HG03571 (cell line): ENCODE measurements at regions not wholly inside any gene's neighbourhood (a gene's known extent, or its start where the extent isn't known, plus 50 kb on each side); places are given as distances from the start of the nearest gene placed in this dataset.

Experiments
- ATAC-seq: cut with Tn5 transposase; IDR thresholded peaks from one replicate; pipeline ENCODE4 v1.9.1; 2021; ENCODE audit not compliant: unreplicated experiment

GRCh38 chr11:92382311-92382710 lies 157.7 kb downstream of the FAT3 start:
- no peak for ATAC-seq

- no peak for ATAC-seq
These were observed 158.8 kb downstream of the FAT3 start for GRCh38 chr11:92383430-92383829.

DNA sequence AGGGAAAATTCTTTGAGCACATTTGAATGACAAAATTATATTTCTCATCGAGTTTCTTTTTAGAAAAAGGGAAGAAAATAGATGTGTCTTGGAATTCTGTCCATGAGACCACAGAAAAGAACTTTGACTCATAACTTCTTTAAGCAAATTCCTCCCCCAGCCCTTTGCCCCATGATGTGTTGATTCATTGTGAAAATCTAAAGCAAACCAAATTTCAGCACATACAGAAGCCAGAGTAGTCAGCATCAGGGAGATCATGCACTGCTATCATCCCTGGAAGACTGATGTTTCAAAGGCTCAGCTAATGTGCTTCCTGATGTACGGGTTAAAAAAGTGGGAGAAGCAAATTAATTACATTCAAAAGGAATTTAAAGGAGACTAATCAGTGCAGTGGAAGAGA lies 159.7 kb downstream of the FAT3 start:
- no peak for ATAC-seq

DNA sequence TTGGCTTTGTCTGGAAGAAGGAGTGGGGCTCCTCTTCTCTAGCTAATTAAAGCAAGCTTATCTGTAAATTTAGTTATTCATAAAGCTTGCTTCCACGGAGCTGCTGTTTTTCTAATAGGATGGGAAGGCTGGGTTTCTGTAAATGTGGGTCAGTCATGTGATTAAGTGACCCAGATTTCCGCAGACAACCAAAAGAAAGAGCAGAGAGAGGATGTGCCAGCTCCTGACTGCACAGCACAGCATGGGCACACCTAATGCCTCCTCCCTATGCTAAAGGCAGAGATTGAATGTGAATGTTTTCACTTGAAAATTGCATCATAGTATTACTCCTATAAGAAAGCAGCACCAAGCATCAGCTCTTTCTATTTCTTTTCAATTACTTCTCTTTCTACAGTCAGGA lies 160.2 kb downstream of the FAT3 start:
- ATAC-seq: no peak

DNA sequence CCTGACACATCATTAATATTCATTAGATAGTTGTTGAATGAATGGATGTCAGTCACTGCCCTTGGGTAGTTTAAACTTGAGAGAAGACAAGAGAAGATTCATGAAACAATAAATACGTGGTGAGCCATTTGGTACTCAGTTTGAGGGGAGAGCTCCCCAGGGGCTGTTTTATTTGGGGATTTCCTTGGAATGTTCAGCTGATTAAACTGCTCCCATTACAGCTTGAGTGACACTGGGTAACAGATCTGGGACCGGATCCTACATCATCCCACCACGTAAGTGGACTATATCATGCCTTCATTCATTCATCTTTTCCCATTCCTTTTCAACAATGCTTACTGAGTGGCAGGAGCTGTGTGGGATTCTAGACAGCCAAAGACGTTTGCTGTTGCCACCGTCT lies 162.0 kb downstream of the FAT3 start:
- no peak for ATAC-seq

- ATAC-seq: no peak
These were observed 163.2 kb downstream of the FAT3 start for GRCh38 chr11:92387859-92388258.

- no peak for ATAC-seq
These were observed 163.8 kb downstream of the FAT3 start for GRCh38 chr11:92388380-92388779.

- ATAC-seq: no peak
These were observed 166.2 kb downstream of the FAT3 start for GRCh38 chr11:92390783-92391182.

GRCh38 chr11:92391364-92391763 lies 166.7 kb downstream of the FAT3 start:
- ATAC-seq: no peak

DNA sequence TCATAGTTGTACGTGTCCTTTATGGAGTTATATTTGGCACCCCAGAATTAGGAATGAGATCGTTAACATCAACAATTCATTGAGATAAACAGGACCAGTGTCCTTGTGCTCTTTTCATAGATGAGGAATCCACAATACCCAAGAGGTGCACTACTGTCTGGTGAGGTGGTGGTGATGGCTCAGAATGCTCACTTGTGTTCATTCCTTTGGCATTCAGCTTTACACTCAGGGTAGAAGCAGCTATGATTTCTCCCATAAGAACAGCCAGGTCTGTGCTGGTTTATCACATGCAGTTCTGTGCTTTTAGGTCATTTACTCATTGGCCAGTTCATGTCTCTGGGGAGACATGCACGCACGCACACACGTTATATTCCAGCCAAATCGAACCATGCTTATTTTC lies 167.2 kb downstream of the FAT3 start:
- no peak for ATAC-seq

- ATAC-seq: no peak
These were observed 168.6 kb downstream of the FAT3 start for GRCh38 chr11:92393218-92393617.

DNA sequence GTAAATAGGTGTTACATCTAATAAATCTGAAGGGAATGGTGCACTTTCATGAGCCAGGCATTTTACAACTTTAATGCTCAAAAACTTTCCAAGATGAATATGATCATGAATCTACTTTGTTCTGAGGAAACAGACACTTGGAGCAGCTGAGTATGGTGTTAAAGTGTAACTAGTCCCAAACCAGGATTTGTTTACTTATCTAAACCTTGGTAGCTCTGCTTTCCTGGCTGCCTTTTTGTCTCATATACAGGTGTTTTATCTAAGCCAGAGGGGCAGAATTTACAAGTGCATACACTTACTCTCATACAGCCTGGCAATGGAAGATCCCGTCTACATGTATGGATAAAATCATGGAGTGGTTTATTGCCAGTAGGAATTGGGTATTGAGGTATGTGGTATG lies 171.5 kb downstream of the FAT3 start:
- ATAC-seq: no peak

- no peak for ATAC-seq
These were observed 172.7 kb downstream of the FAT3 start for GRCh38 chr11:92397221-92397755.

GRCh38 chr11:92399705-92400104 lies 175.1 kb downstream of the FAT3 start:
- ATAC-seq: no peak

- ATAC-seq: no peak
These were observed 176.9 kb downstream of the FAT3 start for GRCh38 chr11:92401520-92401919.

- ATAC-seq: no peak
These were observed 181.9 kb downstream of the FAT3 start for GRCh38 chr11:92406472-92406871.

GRCh38 chr11:92409355-92409754 lies 184.7 kb downstream of the FAT3 start:
- no peak for ATAC-seq

DNA sequence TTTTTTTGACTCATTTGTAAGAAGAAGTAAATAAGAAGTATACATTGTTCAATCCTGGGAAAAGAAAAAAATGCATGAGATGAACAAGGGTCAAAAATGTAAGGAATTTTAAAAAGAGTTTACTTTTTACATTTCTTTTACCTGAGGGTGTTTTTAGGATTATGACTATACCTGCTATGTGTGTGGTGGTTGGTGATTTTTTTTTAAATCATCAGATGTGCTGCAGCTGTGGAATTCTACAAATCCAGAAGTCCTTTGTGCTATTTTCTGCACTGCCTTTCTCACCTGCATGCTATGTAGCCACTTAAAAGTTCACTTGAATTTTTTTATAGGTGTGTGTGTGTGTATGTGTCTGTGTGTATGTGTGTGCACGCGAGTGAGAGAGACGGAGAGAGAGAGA lies 185.3 kb downstream of the FAT3 start:
- no peak for ATAC-seq

GRCh38 chr11:92410526-92410925 lies 185.9 kb downstream of the FAT3 start:
- no peak for ATAC-seq

- ATAC-seq: no peak
These were observed 186.8 kb downstream of the FAT3 start for GRCh38 chr11:92411431-92411830.

GRCh38 chr11:92413757-92414513 lies 189.3 kb downstream of the FAT3 start:
- ATAC-seq: peak; percentile 89

DNA sequence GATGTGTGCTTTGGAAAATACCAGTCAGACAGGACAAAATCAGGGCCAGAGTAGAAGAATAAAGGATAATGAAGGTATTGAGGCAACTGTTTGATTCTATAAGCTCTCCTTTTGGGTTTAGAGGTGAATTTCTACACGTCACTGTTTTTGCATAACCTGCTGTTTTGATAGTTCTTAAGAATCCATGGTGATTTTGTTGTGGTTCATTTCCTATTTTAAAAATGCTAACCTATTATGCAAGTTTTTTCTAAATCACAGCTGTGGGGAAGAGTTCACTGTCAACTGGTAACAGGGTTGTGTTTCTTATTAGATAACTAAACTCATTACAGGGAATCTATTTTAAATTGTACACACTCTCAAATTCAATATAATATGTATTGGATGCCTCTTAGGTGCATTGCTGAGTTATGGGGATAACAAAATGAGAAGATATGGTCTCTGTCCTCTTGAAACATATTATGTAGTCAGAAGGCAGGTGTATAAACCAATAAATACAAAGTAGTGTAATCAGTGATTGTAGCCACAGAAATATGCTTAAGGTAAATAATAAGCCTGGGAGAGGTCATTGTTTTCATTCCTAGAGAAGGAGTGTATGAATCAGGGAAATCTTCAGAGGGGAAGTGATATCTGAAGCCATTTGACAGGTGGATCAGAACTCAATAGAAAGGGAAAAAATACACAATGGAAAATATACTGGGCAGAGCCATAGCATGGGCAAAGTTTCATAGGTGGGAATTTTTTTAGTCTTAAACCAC lies 192.5 kb downstream of the FAT3 start:
- ATAC-seq: no peak
